ENCODE measurements at regions not wholly inside any gene's neighbourhood (a gene's known extent, or its start where the extent isn't known, plus 50 kb on each side); places are given as distances from the start of the nearest gene placed in this dataset.
"Not testable (repeated sequence)": the region's sequence is repeated elsewhere in the genome, so short reads cannot be mapped to it uniquely, and the experiment has no call there.

GRCh38 chrX:115357326-115358120 is 68.0 kb downstream of the LUZP4 start:
- ATAC-seq (ENCODE audit: low FRiP score in 2 of 2) = peak in 1 of 2 donors; percentile 35
- H3K27ac ChIP-seq = peak overlapping the region in 3 of 4 donors; percentile 5 to 28 (median 26)

GRCh38 chrX:115359508-115359907 is 70.0 kb downstream of the LUZP4 start:
- not testable (repeated sequence) for DNase-seq; H3K4me3 ChIP-seq; H3K27me3 ChIP-seq; ATAC-seq (ENCODE audit: low FRiP score in 2 of 2); H3K4me1 ChIP-seq; H3K36me3 ChIP-seq; H3K27ac ChIP-seq; H3K9me3 ChIP-seq
- WGBS, 2 donors = 67% methylated on average over 7 of the region's 7 CpGs

More at GRCh38 chrX:115357326-115358120, 68.0 kb downstream of the LUZP4 start:
- H3K27me3 ChIP-seq = no peaks in the 10 kb centered on the region
- H3K36me3 ChIP-seq = no peaks in the 10 kb centered on the region
- no peak for TF ChIP-seq POLR2AphosphoS5 (IDR thresholded peaks at IDR 0.05)
- TF ChIP-seq POLR2A (IDR thresholded peaks at IDR 0.05) = no peak
- TF ChIP-seq CTCF (IDR thresholded peaks at IDR 0.05) = no peak
- no peak for TF ChIP-seq EP300 (IDR thresholded peaks at IDR 0.05)
- DNase-seq = no peak
- H3K9me3 ChIP-seq = no peaks in the 10 kb centered on the region
- peaks cover 0 to 4% (median 0%) of the 10 kb centered on the region in 4 donors for H3K4me1 ChIP-seq
- WGBS, 2 donors = 68 to 69% methylated on average over 3 of the region's 3 CpGs
- H3K4me3 ChIP-seq = no peak overlapping the region

GRCh38 chrX:115360220-115360781 is 70.8 kb downstream of the LUZP4 start:
- Histone ChIP-seq H3K4me3 (no peak overlapping the region), H3K27ac (no peak overlapping the region), H3K27me3 (no peaks in the 10 kb centered on the region), H3K4me1 (peaks cover 0 to 4% (median 0%) of the 10 kb centered on the region in 4 donors), H3K36me3 (no peaks in the 10 kb centered on the region), H3K9me3 (no peaks in the 10 kb centered on the region)
- TF ChIP-seq POLR2A (IDR thresholded peaks at IDR 0.05) (no peak), CTCF (IDR thresholded peaks at IDR 0.05) (no peak), EP300 (IDR thresholded peaks at IDR 0.05) (no peak), POLR2AphosphoS5 (IDR thresholded peaks at IDR 0.05) (no peak)
- ATAC-seq (ENCODE audit: low FRiP score in 2 of 2) = peak in 1 of 2 donors; percentile 68
- DNase-seq = no peak
- 53 to 63% methylated on average over 1 to 2 of the region's 2 CpGs for WGBS, 2 donors

GRCh38 chrX:115362334-115363095 is 73.0 kb downstream of the LUZP4 start:
- DNase-seq (no peak), ATAC-seq (ENCODE audit: low FRiP score in 2 of 2) (no peak)
- peaks cover 0 to under 1% (median 0%) of the 10 kb centered on the region in 4 donors for H3K4me1 ChIP-seq
- H3K4me3 ChIP-seq = no peak overlapping the region
- no peak overlapping the region for H3K27ac ChIP-seq
- H3K36me3 ChIP-seq = no peaks in the 10 kb centered on the region
- no peaks in the 10 kb centered on the region for H3K9me3 ChIP-seq
- H3K27me3 ChIP-seq = no peaks in the 10 kb centered on the region
- WGBS, 2 donors = 56 to 75% methylated on average over 9 to 18 of the region's 18 CpGs
- TF ChIP-seq POLR2AphosphoS5 (IDR thresholded peaks at IDR 0.05) (no peak), CTCF (IDR thresholded peaks at IDR 0.05) (no peak), EP300 (IDR thresholded peaks at IDR 0.05) (no peak), POLR2A (IDR thresholded peaks at IDR 0.05) (no peak)

- H3K27me3 ChIP-seq = no peaks in the 10 kb centered on the region
- H3K36me3 ChIP-seq = no peaks in the 10 kb centered on the region
- no peak overlapping the region for H3K27ac ChIP-seq
- WGBS, 2 donors = 47 to 77% methylated on average over 2 of the region's 2 CpGs
- no peak overlapping the region for H3K4me3 ChIP-seq
- no peak for ATAC-seq (ENCODE audit: low FRiP score in 2 of 2)
- no peaks in the 10 kb centered on the region for H3K4me1 ChIP-seq
- no peaks in the 10 kb centered on the region for H3K9me3 ChIP-seq
- DNase-seq = no peak
- no peak for TF ChIP-seq POLR2A (IDR thresholded peaks at IDR 0.05)
- no peak for TF ChIP-seq EP300 (IDR thresholded peaks at IDR 0.05)
- TF ChIP-seq CTCF (IDR thresholded peaks at IDR 0.05) = no peak
- no peak for TF ChIP-seq POLR2AphosphoS5 (IDR thresholded peaks at IDR 0.05)
These were observed 73.9 kb downstream of the LUZP4 start for GRCh38 chrX:115363372-115363771.

Measured in upper lobe of left lung (tissue), 6 donors.